Epithelial cell of proximal tubule (primary cell): ENCODE measurements at regions not wholly inside any gene's neighbourhood (a gene's known extent, or its start where the extent isn't known, plus 50 kb on each side); places are given as distances from the start of the nearest gene placed in this dataset.

Experiments
- DNase-seq: peaks from one replicate; pipeline ENCODE4 v3.0.0-alpha.2; 2011; ENCODE audit warnings: low read depth
- H3K4me3 ChIP-seq: 2 replicates; pipeline ENCODE4 v1.5.1; 2011; ENCODE audit warnings: low read depth, mild to moderate bottlenecking, low read length
- CTCF ChIP-seq: conservative IDR thresholded peaks from 2 replicates; pipeline ENCODE4 v1.5.1; 2012; ENCODE audit warnings: low read depth, mild to moderate bottlenecking, low read length

- no peak overlapping the region for H3K4me3 ChIP-seq
- no peak for TF ChIP-seq CTCF
- no peak for DNase-seq
Observed at GRCh38 chr7:121520911-121521310, 124.8 kb upstream of the FAM3C start.

- no peak for DNase-seq
- no peak for TF ChIP-seq CTCF
- no peak overlapping the region for H3K4me3 ChIP-seq
Observed at GRCh38 chr7:121519548-121520521, 123.7 kb upstream of the FAM3C start.

GRCh38 chr7:121517591-121517990 lies 121.5 kb upstream of the FAM3C start:
- H3K4me3 ChIP-seq: no peak overlapping the region
- TF ChIP-seq CTCF: no peak
- no peak for DNase-seq

GRCh38 chr7:121516821-121517220 lies 120.7 kb upstream of the FAM3C start:
- no peak for TF ChIP-seq CTCF
- no peak overlapping the region for H3K4me3 ChIP-seq
- no peak for DNase-seq

GRCh38 chr7:121515630-121516401 lies 119.7 kb upstream of the FAM3C start:
- no peak overlapping the region for H3K4me3 ChIP-seq
- no peak for DNase-seq
- TF ChIP-seq CTCF: no peak

GRCh38 chr7:121515229-121515628 lies 119.1 kb upstream of the FAM3C start:
- no peak for TF ChIP-seq CTCF
- DNase-seq: no peak
- H3K4me3 ChIP-seq: no peak overlapping the region
